HL-60 (cell line): ENCODE measurements at regions not wholly inside any gene's neighbourhood (a gene's known extent, or its start where the extent isn't known, plus 50 kb on each side); places are given as distances from the start of the nearest gene placed in this dataset.

Experiments used
- DNase-seq, 2 experiments: peaks; one replicate each; pipeline ENCODE4 v3.0.0-alpha.2; 2010 to 2020; ENCODE audit warnings: low read depth in 1 of 2, low spot score in 1 of 2
- H3K27ac ChIP-seq: fragments of 250-450 bp; sonication (Bioruptor Pico); replicated peaks from 2 replicates; pipeline ENCODE4 v1.5.1; 2020; ENCODE audit warnings: mild to moderate bottlenecking, moderate library complexity
- H3K27me3 ChIP-seq: fragments of 250-450 bp; sonication (Bioruptor Pico); 2 replicates; pipeline ENCODE4 v1.5.1; 2021; ENCODE audit warnings: mild to moderate bottlenecking, moderate library complexity; ENCODE audit not compliant: insufficient read depth, poor library complexity, severe bottlenecking
- H3K4me3 ChIP-seq: replicated peaks from 2 replicates; pipeline ENCODE4 v1.5.1; 2011; ENCODE audit warnings: mild to moderate bottlenecking, control low read depth, low read length; ENCODE audit not compliant: insufficient read depth
- CTCF ChIP-seq: IDR thresholded peaks from one replicate; pipeline ENCODE4 v1.5.1; 2011; ENCODE audit warnings: low read length, control low read depth, inconsistent platforms; ENCODE audit not compliant: insufficient read depth
- GABPA ChIP-seq: IDR thresholded peaks from 2 replicates; pipeline ENCODE4 v1.6.1; 2012; ENCODE audit warnings: low read depth
- POLR2AphosphoS5 ChIP-seq: IDR thresholded peaks from 2 replicates; pipeline ENCODE4 v1.6.1; 2012; ENCODE audit warnings: low read depth
- REST ChIP-seq: IDR thresholded peaks from 2 replicates; pipeline ENCODE4 v1.6.1; 2012; ENCODE audit warnings: low read depth; ENCODE audit not compliant: insufficient replicate concordance
- SPI1 ChIP-seq: IDR thresholded peaks from 2 replicates; pipeline ENCODE4 v1.6.1; 2012; ENCODE audit warnings: low read depth, mild to moderate bottlenecking, borderline replicate concordance

GRCh38 chr1:208298593-208299269 lies 54.5 kb upstream of the PLXNA2 start:
- Histone ChIP-seq H3K27ac (no peak overlapping the region), H3K27me3 (peaks cover 6% of the 10 kb centered on the region), H3K4me3 (no peak overlapping the region)
- no peak for TF ChIP-seq REST
- TF ChIP-seq SPI1 = no peak
- no peak for TF ChIP-seq POLR2AphosphoS5
- TF ChIP-seq CTCF = no peak
- TF ChIP-seq GABPA = no peak
- no peak for DNase-seq

- Histone ChIP-seq H3K27me3 (peaks cover 3% of the 10 kb centered on the region), H3K27ac (no peak overlapping the region), H3K4me3 (no peak overlapping the region)
- DNase-seq = no peak
- TF ChIP-seq POLR2AphosphoS5 (no peak), CTCF (no peak), GABPA (no peak), SPI1 (no peak), REST (no peak)
Measured at GRCh38 chr1:208300084-208300770, 56.0 kb upstream of the PLXNA2 start.

- Histone ChIP-seq H3K4me3 (no peak overlapping the region), H3K27ac (no peak overlapping the region), H3K27me3 (peaks cover 3% of the 10 kb centered on the region)
- DNase-seq = no peak
- TF ChIP-seq SPI1 (no peak), POLR2AphosphoS5 (no peak), REST (no peak), GABPA (no peak), CTCF (no peak)
Measured at GRCh38 chr1:208302699-208303238, 58.6 kb upstream of the PLXNA2 start.
